IMR-90 (cell line): ENCODE measurements at regions not wholly inside any gene's neighbourhood (a gene's known extent, or its start where the extent isn't known, plus 50 kb on each side); places are given as distances from the start of the nearest gene placed in this dataset.
A peak's percentile ranks its signal among the peaks of the same experiment; 100 is the strongest.

Experiments used
- ATAC-seq: fragments of 200-7000 bp; cut with Tn5 transposase; 2 replicates; pipeline ENCODE4 v1.9.1; 2020; ENCODE audit warnings: low read depth, mild to moderate bottlenecking, moderate library complexity
- BruUV-seq: library from RNA; stranded (reverse); fragments of 400-500 nt; replicated peaks from 2 replicates; lab custom pipeline; 2021; lab: Mats Ljungman, UMichigan
- CTCF ChIA-PET: fragments of 300-600 bp; formaldehyde crosslinking; extraction: SDS; loops from one replicate; lab custom pipeline; 2021; ENCODE audit warnings: antibody characterized with exemption; lab: Yijun Ruan, JAX
- POLR2A ChIA-PET: fragments of 300-600 bp; sonication (Branson Sonifier 250); formaldehyde crosslinking; loops from one replicate; lab custom pipeline; 2022; ENCODE audit warnings: antibody characterized with exemption; ENCODE audit not compliant: unreplicated experiment; lab: Charles Lee
- DNase-seq: peaks from one replicate; pipeline ENCODE4 v3.0.0; 2013
- H2AFZ ChIP-seq: replicated peaks from 2 replicates; pipeline ENCODE3; 2013; ENCODE audit warnings: low read length, mild to moderate bottlenecking; ENCODE audit not compliant: poor library complexity
- H2AK5ac ChIP-seq: 2 replicates; pipeline ENCODE4 v1.6.1; 2013; ENCODE audit warnings: low read depth, low read length, inconsistent platforms
- H2AK9ac ChIP-seq: replicated peaks from 2 replicates; pipeline ENCODE3; 2013; ENCODE audit warnings: mild to moderate bottlenecking, low read depth, low read length, moderate library complexity; ENCODE audit not compliant: poor library complexity
- H2BK120ac ChIP-seq: 2 replicates; pipeline ENCODE4 v1.6.1; 2013; ENCODE audit warnings: low read depth, low read length, inconsistent platforms
- H2BK15ac ChIP-seq: 3 replicates; pipeline ENCODE4 v1.6.1; 2013; ENCODE audit warnings: low read depth, low read length, inconsistent platforms
- H2BK20ac ChIP-seq: 2 replicates; pipeline ENCODE4 v1.6.1; 2013; ENCODE audit warnings: low read depth, mild to moderate bottlenecking, inconsistent platforms, low read length, moderate library complexity
- H2BK5ac ChIP-seq: 2 replicates; pipeline ENCODE4 v1.6.1; 2013; ENCODE audit warnings: mild to moderate bottlenecking, low read depth, low read length, inconsistent platforms; ENCODE audit not compliant: poor library complexity, severe bottlenecking
- H3K14ac ChIP-seq: replicated peaks from 2 replicates; pipeline ENCODE4 v1.6.1; 2013; ENCODE audit warnings: low read depth, low read length, inconsistent platforms
- H3K18ac ChIP-seq: 2 replicates; pipeline ENCODE4 v1.6.1; 2013; ENCODE audit warnings: low read depth, low read length, control low read depth
- H3K23ac ChIP-seq: 2 replicates; pipeline ENCODE4 v1.6.1; 2013; ENCODE audit warnings: low read depth, low read length, inconsistent platforms
- H3K27ac ChIP-seq: 2 replicates; pipeline ENCODE4 v1.5.1; 2013; ENCODE audit warnings: mild to moderate bottlenecking, control low read depth, low read length; ENCODE audit not compliant: insufficient read depth
- H3K27me3 ChIP-seq: 2 replicates; pipeline ENCODE4 v1.6.1; 2013; ENCODE audit warnings: low read length; ENCODE audit not compliant: control insufficient read depth, insufficient read depth
- H3K36me3 ChIP-seq: 2 replicates; pipeline ENCODE4 v1.6.1; 2013; ENCODE audit warnings: low read length, mixed read lengths; ENCODE audit not compliant: control insufficient read depth, insufficient read depth
- H3K4ac ChIP-seq: 2 replicates; pipeline ENCODE4 v1.6.1; 2013; ENCODE audit warnings: low read depth, low read length, inconsistent platforms
- H3K4me1 ChIP-seq: 2 replicates; pipeline ENCODE4 v1.6.1; 2013; ENCODE audit warnings: low read length, mixed read lengths; ENCODE audit not compliant: control insufficient read depth, insufficient read depth
- H3K4me2 ChIP-seq: 2 replicates; pipeline ENCODE4 v1.6.1; 2013; ENCODE audit warnings: low read depth, mild to moderate bottlenecking, control low read depth, low read length, moderate library complexity
- H3K4me3 ChIP-seq: 2 replicates; pipeline ENCODE4 v1.5.1; 2013; ENCODE audit warnings: low read depth, mild to moderate bottlenecking, control low read depth, low read length, moderate library complexity; ENCODE audit not compliant: insufficient read depth
- H3K56ac ChIP-seq: 2 replicates; pipeline ENCODE4 v1.6.1; 2013; ENCODE audit warnings: low read length, inconsistent platforms; ENCODE audit not compliant: insufficient read depth; ENCODE audit errors: extremely low read depth
- H3K79me1 ChIP-seq, 2 experiments: 2 replicates each; pipeline ENCODE4 v1.6.1; 2013; ENCODE audit warnings: low read length in 2 of 2, inconsistent platforms in 1 of 2, low read depth in 1 of 2
- H3K9ac ChIP-seq: 2 replicates; pipeline ENCODE4 v1.6.1; 2013; ENCODE audit warnings: low read depth, low read length, control low read depth
- H3K9me1 ChIP-seq: 2 replicates; pipeline ENCODE4 v1.6.1; 2013; ENCODE audit warnings: low read length, inconsistent platforms; ENCODE audit not compliant: insufficient read depth
- H3K9me3 ChIP-seq: 2 replicates; pipeline ENCODE4 v1.6.1; 2013; ENCODE audit warnings: low read length; ENCODE audit not compliant: control insufficient read depth, insufficient read depth
- H4K20me1 ChIP-seq: 2 replicates; pipeline ENCODE4 v1.6.1; 2013; ENCODE audit warnings: low read length, inconsistent platforms; ENCODE audit not compliant: insufficient read depth
- H4K5ac ChIP-seq: 2 replicates; pipeline ENCODE4 v1.6.1; 2013; ENCODE audit warnings: mild to moderate bottlenecking, low read depth, low read length, control low read depth
- H4K8ac ChIP-seq, 2 experiments: 2 replicates each; pipeline ENCODE4 v1.6.1; 2013; ENCODE audit warnings: low read depth in 2 of 2, low read length in 2 of 2, control low read depth in 1 of 2, inconsistent platforms in 1 of 2
- H4K91ac ChIP-seq: 2 replicates; pipeline ENCODE4 v1.6.1; 2013; ENCODE audit warnings: low read depth, low read length, inconsistent platforms; ENCODE audit not compliant: insufficient read depth
- NFE2L2 ChIP-seq: fragments of 150-350 bp; IDR thresholded peaks from 2 replicates; pipeline ENCODE4 v1.6.1; 2016; ENCODE audit warnings: low read depth, mild to moderate bottlenecking, low read length
- RAD21 ChIP-seq: IDR thresholded peaks from 2 replicates; pipeline ENCODE4 v1.6.1; 2012; ENCODE audit warnings: low read length, improper control_type of control experiment
- dilution Hi-C: fragments of 300-500 bp; cut with HindIII; formaldehyde crosslinking; loops from one replicate; pipeline ENCODE4 v1.14.3; 2018; ENCODE audit warnings: low sequenced_read_pairs; ENCODE audit not compliant: unreplicated experiment
- in situ Hi-C: fragments of 300-500 bp; cut with MboI; formaldehyde crosslinking; loops from 3 replicates; pipeline ENCODE4 v1.14.3; 2019; ENCODE audit warnings: low sequenced_read_pairs, inconsistent platforms, mixed read lengths
- intact Hi-C: fragments of 100-400 bp; cut with micrococcal nuclease; formaldehyde crosslinking; loops from 2 replicates; pipeline ENCODE4 v1.10.0; 2022

GRCh38 chr6:142011156-142011555 lies 121.6 kb upstream of the GJE1 start:
- peak; percentile 35 for ATAC-seq
- peak; percentile 72 for DNase-seq
- Histone ChIP-seq H3K9me1 (peaks cover 5% of the 10 kb centered on the region; the same call in 1 of the 2 replicates), H3K36me3 (no peaks in the 10 kb centered on the region), H3K56ac (no peak overlapping the region), H2BK20ac (peak overlapping the region; percentile 79; the same call in 1 of the 2 replicates), H2BK15ac (peak overlapping the region; percentile 86; the same call in 1 of the 3 replicates), H4K8ac (peak overlapping the region; percentile 50 to 85; a peak in 3 of 4 replicates), H4K91ac (peak overlapping the region; percentile 76; the same call in 1 of the 2 replicates), H3K27ac (peak overlapping the region; percentile 81), H3K14ac (peak overlapping the region; percentile 24; the same call in 1 of the 2 replicates), H2AK9ac (no peak overlapping the region), H3K9me3 (no peaks in the 10 kb centered on the region), H2BK5ac (peak overlapping the region; percentile 92), H3K23ac (peak overlapping the region; percentile 11; the same call in 1 of the 2 replicates), H3K18ac (peak overlapping the region; percentile 60; the same call in 1 of the 2 replicates), H4K5ac (peak overlapping the region; percentile 70; the same call in 1 of the 2 replicates), H3K27me3 (no peaks in the 10 kb centered on the region), H4K20me1 (no peaks in the 10 kb centered on the region), H2AK5ac (peak overlapping the region; percentile 91), H3K9ac (no peak overlapping the region), H3K4me1 (peaks cover 20% of the 10 kb centered on the region), H2AFZ (no peak overlapping the region), H3K4me3 (no peak overlapping the region), H3K4me2 (peak overlapping the region; percentile 53; the same call in 1 of the 2 replicates), H2BK120ac (peak overlapping the region; percentile 69), H3K4ac (peak overlapping the region; percentile 49), H3K79me1 (peaks cover 4 to 13% of the 10 kb centered on the region in 2 experiments; a peak in 3 of 4 replicates)
- in situ Hi-C loops (no loop called here), intact Hi-C loops (no loop called here), dilution Hi-C loops (no loop called here)
- ChIA-PET CTCF (interaction anchor here (1.7 kb wide), 1 partner anchor 22 kb away, joined by 5 read pairs; no protein-coding TSS in a partner anchor), POLR2A (no interaction called here)
- TF ChIP-seq RAD21: no peak
- TF ChIP-seq NFE2L2: 0 out of 2 replicates have a peak, but pooled peaks have one; percentile 54
- BruUV-seq: no TSS peak
